ENCODE measurements at regions not wholly inside any gene's neighbourhood (a gene's known extent, or its start where the extent isn't known, plus 50 kb on each side); places are given as distances from the start of the nearest gene placed in this dataset.

GRCh38 chr9:8160787-8161186, 361.2 kb upstream of the DMAC1 start:
- Histone ChIP-seq H3K27ac (ENCODE audit: insufficient read depth, low read depth, low read length) (no peak overlapping the region), H3K27me3 (ENCODE audit: control insufficient read depth in 2 of 2, insufficient read depth in 2 of 2, low read length in 2 of 2) (no peaks in the 10 kb centered on the region), H3K9me1 (replicated peaks; ENCODE audit: control insufficient read depth, extremely low read depth, insufficient read depth, low read length) (no peaks in the 10 kb centered on the region), H3K36me3 (ENCODE audit: control insufficient read depth in 2 of 2, extremely low read depth in 1 of 2, insufficient read depth in 2 of 2, low read length in 2 of 2) (no peaks in the 10 kb centered on the region), H3K79me2 (ENCODE audit: control insufficient read depth, insufficient read depth, low read length) (no peaks in the 10 kb centered on the region), H4K20me1 (replicated peaks; ENCODE audit: control insufficient read depth, extremely low read depth, insufficient read depth, low read length) (no peaks in the 10 kb centered on the region), H3K4me3 (replicated peaks in 1 of 3; ENCODE audit: insufficient read depth in 1 of 3, low read depth in 1 of 3, low read length in 3 of 3) (no peak overlapping the region), H3K9ac (replicated peaks; ENCODE audit: extremely low read depth, insufficient read depth, low read length) (no peak overlapping the region), H2AFZ (ENCODE audit: low read depth, low read length) (no peak overlapping the region), H3K4me2 (ENCODE audit: insufficient read depth, low read length) (no peak overlapping the region), H3K9me3 (replicated peaks; ENCODE audit: control insufficient read depth, insufficient read depth, low read length) (no peaks in the 10 kb centered on the region), H3K4me1 (ENCODE audit: control insufficient read depth, extremely low read depth, insufficient read depth, low read length) (no peaks in the 10 kb centered on the region)
- no peak for FAIRE-seq
- POLR2A ChIA-PET: no interaction called here
- CTCF ChIA-PET: no interaction called here
- BruUV-seq (replicated peaks): no TSS peak
- dilution Hi-C loops (cut with MboI; ENCODE audit: extremely low pct_ligation_motif_present, low sequenced_read_pairs) (no loop called here), intact Hi-C loops (cut with micrococcal nuclease) (no loop called here)
- no peak for DNase-seq (ENCODE audit: low read depth, low spot score)
- TF ChIP-seq CTCF (IDR thresholded peaks at IDR 0.05; ENCODE audit: extremely low read depth in 1 of 2, insufficient read depth in 1 of 2, low read depth in 1 of 2, low read length in 2 of 2): no peak
- no peak for TF ChIP-seq JUN (IDR thresholded peaks at IDR 0.05; ENCODE audit: borderline replicate concordance, insufficient read depth, insufficient read length, low read depth)
- TF ChIP-seq POLR2A (IDR thresholded peaks at IDR 0.05; ENCODE audit: low read depth, low read length): no peak
- no peak for TF ChIP-seq POLR2AphosphoS5 (IDR thresholded peaks at IDR 0.05; ENCODE audit: insufficient read depth, low read depth, low read length)
- TF ChIP-seq MYC (IDR thresholded peaks at IDR 0.05; ENCODE audit: low read depth, low read length): no peak
- no peak for TF ChIP-seq MAX (IDR thresholded peaks at IDR 0.05; ENCODE audit: insufficient read depth, insufficient read length)

- Histone ChIP-seq H3K4me2 (ENCODE audit: insufficient read depth, low read length) (no peak overlapping the region), H3K36me3 (ENCODE audit: control insufficient read depth in 2 of 2, extremely low read depth in 1 of 2, insufficient read depth in 2 of 2, low read length in 2 of 2) (no peaks in the 10 kb centered on the region), H3K79me2 (ENCODE audit: control insufficient read depth, insufficient read depth, low read length) (no peaks in the 10 kb centered on the region), H2AFZ (ENCODE audit: low read depth, low read length) (no peak overlapping the region), H3K9me1 (replicated peaks; ENCODE audit: control insufficient read depth, extremely low read depth, insufficient read depth, low read length) (no peaks in the 10 kb centered on the region), H3K4me1 (ENCODE audit: control insufficient read depth, extremely low read depth, insufficient read depth, low read length) (no peaks in the 10 kb centered on the region), H3K27ac (ENCODE audit: insufficient read depth, low read depth, low read length) (no peak overlapping the region), H3K27me3 (ENCODE audit: control insufficient read depth in 2 of 2, insufficient read depth in 2 of 2, low read length in 2 of 2) (no peaks in the 10 kb centered on the region), H3K9me3 (replicated peaks; ENCODE audit: control insufficient read depth, insufficient read depth, low read length) (no peaks in the 10 kb centered on the region), H3K9ac (replicated peaks; ENCODE audit: extremely low read depth, insufficient read depth, low read length) (no peak overlapping the region), H4K20me1 (replicated peaks; ENCODE audit: control insufficient read depth, extremely low read depth, insufficient read depth, low read length) (no peaks in the 10 kb centered on the region), H3K4me3 (replicated peaks in 1 of 3; ENCODE audit: insufficient read depth in 1 of 3, low read depth in 1 of 3, low read length in 3 of 3) (no peak overlapping the region)
- ChIA-PET POLR2A (no interaction called here), CTCF (no interaction called here)
- no TSS peak for BruUV-seq (replicated peaks)
- TF ChIP-seq FOS (IDR thresholded peaks at IDR 0.05; ENCODE audit: borderline replicate concordance, insufficient read depth, low read length) (no peak), GATA2 (IDR thresholded peaks at IDR 0.05; ENCODE audit: insufficient read depth, insufficient read length, low read depth, low read length) (no peak)
- dilution Hi-C loops (cut with MboI; ENCODE audit: extremely low pct_ligation_motif_present, low sequenced_read_pairs): no loop called here
- intact Hi-C loops (cut with micrococcal nuclease): no loop called here
- DNase-seq (ENCODE audit: low read depth, low spot score) (no peak), FAIRE-seq (no peak)
These were observed 359.0 kb upstream of the DMAC1 start for GRCh38 chr9:8158574-8158973.

Measured in endothelial cell of umbilical vein (primary cell).